GM12878 (cell line): ENCODE measurements at regions not wholly inside any gene's neighbourhood (a gene's known extent, or its start where the extent isn't known, plus 50 kb on each side); places are given as distances from the start of the nearest gene placed in this dataset.

Experiments
- ATAC-seq: fragments of 200-7000 bp; cut with Tn5 transposase; 3 replicates; pipeline ENCODE4 v1.9.1; 2020; ENCODE audit warnings: mild to moderate bottlenecking, moderate library complexity
- BruUV-seq: library from RNA; stranded (reverse); fragments of 400-500 nt; replicated peaks from 2 replicates; lab custom pipeline; 2021; lab: Mats Ljungman, UMichigan
- CTCF ChIA-PET: fragments of 300-600 bp; sonication (Branson Sonifier 250); formaldehyde crosslinking; extraction: SDS; loops from one replicate; lab custom pipeline; 2021; ENCODE audit warnings: inconsistent platforms; lab: Yijun Ruan, JAX
- POLR2A ChIA-PET: fragments of 350-600 bp; formaldehyde crosslinking; extraction: SDS; loops from one replicate; lab custom pipeline; 2021; ENCODE audit warnings: inconsistent platforms; lab: Charles Lee
- RAD21 ChIA-PET: fragments of 300-600 bp; sonication (Branson Sonifier 250); formaldehyde crosslinking; loops from one replicate; lab custom pipeline; 2023; ENCODE audit warnings: antibody characterized with exemption; ENCODE audit not compliant: unreplicated experiment; lab: Charles Lee
- SMC1A ChIA-PET: fragments of 300-600 bp; sonication (Branson Sonifier 250); formaldehyde crosslinking; loops from one replicate; lab custom pipeline; 2023; ENCODE audit not compliant: unreplicated experiment, uncharacterized antibody; lab: Charles Lee
- DNase-seq: peaks from one replicate; pipeline ENCODE4 v3.0.0-alpha.2; 2011; ENCODE audit warnings: low read depth, low spot score
- FAIRE-seq: peaks from 3 replicates; lab custom pipeline; 2011; peaks lifted over from hg19 to GRCh38; lab: Jason Lieb, UNC
- H2AFZ ChIP-seq: 2 replicates; pipeline ENCODE4 v1.6.0; 2011; ENCODE audit warnings: low read depth, low read length, control low read depth; ENCODE audit not compliant: control insufficient read depth
- H3K27ac ChIP-seq: 2 replicates; pipeline ENCODE4 v1.5.1; 2011; ENCODE audit warnings: control low read depth; ENCODE audit not compliant: control insufficient read depth, insufficient read depth
- H3K27me3 ChIP-seq, 2 experiments: replicated peaks in 1 of 2; 2 replicates each; pipeline versions ENCODE4 v1.6.0 to v1.6.1; 2011; ENCODE audit warnings: low read length in 1 of 2; ENCODE audit not compliant: control insufficient read depth in 2 of 2, insufficient read depth in 2 of 2
- H3K36me3 ChIP-seq, 2 experiments: 2 replicates each; pipeline ENCODE4 v1.5.1; 2011; ENCODE audit warnings: low read length in 1 of 2; ENCODE audit not compliant: control insufficient read depth in 2 of 2, insufficient read depth in 2 of 2
- H3K4me1 ChIP-seq: 2 replicates; pipeline ENCODE4 v1.6.1; 2011; ENCODE audit warnings: mild to moderate bottlenecking, low read length, moderate library complexity, mixed read lengths; ENCODE audit not compliant: control insufficient read depth, insufficient read depth
- H3K4me2 ChIP-seq: 2 replicates; pipeline ENCODE4 v1.6.0; 2011; ENCODE audit warnings: control low read depth; ENCODE audit not compliant: control insufficient read depth, insufficient read depth
- H3K4me3 ChIP-seq: fragments of 200-600 bp; sonication (generic); 2 replicates; pipeline ENCODE4 v1.5.1; 2016
- H3K79me2 ChIP-seq: 2 replicates; pipeline ENCODE4 v1.6.0; 2011; ENCODE audit warnings: low read length; ENCODE audit not compliant: control insufficient read depth, insufficient read depth
- H3K9ac ChIP-seq: 2 replicates; pipeline ENCODE4 v1.8.0; 2011; ENCODE audit warnings: low read length, control low read depth, mixed read lengths; ENCODE audit not compliant: control insufficient read depth, insufficient read depth
- H3K9me3 ChIP-seq: replicated peaks from 3 replicates; pipeline ENCODE4 v1.5.1; 2011; ENCODE audit warnings: mild to moderate bottlenecking, low read length; ENCODE audit not compliant: control insufficient read depth, insufficient read depth
- H4K20me1 ChIP-seq: 2 replicates; pipeline ENCODE4 v1.6.0; 2011; ENCODE audit not compliant: control insufficient read depth, insufficient read depth
- KAT2A ChIP-seq: conservative IDR thresholded peaks from 2 replicates; pipeline ENCODE4 v1.6.1; 2011; ENCODE audit warnings: low read depth, low read length; ENCODE audit not compliant: control insufficient read depth
- NKRF ChIP-seq: fragments of 450-650 bp; conservative IDR thresholded peaks from 2 replicates; pipeline ENCODE4 v1.6.1; 2017; ENCODE audit warnings: mild to moderate bottlenecking, moderate library complexity
- PAX8 ChIP-seq: fragments of 450-650 bp; IDR thresholded peaks from 2 replicates; pipeline ENCODE4 v1.6.1; 2017; ENCODE audit warnings: mild to moderate bottlenecking, moderate library complexity
- RCOR1 ChIP-seq: conservative IDR thresholded peaks from 2 replicates; pipeline ENCODE4 v1.6.1; 2012; ENCODE audit warnings: low read depth, low read length, improper control_type of control experiment
- RELB ChIP-seq: fragments of 450-650 bp; IDR thresholded peaks from 2 replicates; pipeline ENCODE4 v1.6.1; 2017; ENCODE audit warnings: low read depth, mild to moderate bottlenecking, moderate library complexity
- SMC3 ChIP-seq: IDR thresholded peaks from 2 replicates; pipeline ENCODE4 v1.6.1; 2011; ENCODE audit warnings: low read length, improper control_type of control experiment, borderline replicate concordance
- STAT1 ChIP-seq: fragments of 450-650 bp; conservative IDR thresholded peaks from 2 replicates; pipeline ENCODE4 v1.6.1; 2014; ENCODE audit warnings: antibody characterized with exemption, mild to moderate bottlenecking
- ZNF274 ChIP-seq: IDR thresholded peaks from one replicate; pipeline ENCODE4 v1.8.0; 2011; ENCODE audit not compliant: insufficient read length, insufficient read depth
- WGBS: methylation state at CpG from one replicate; pipeline ENCODE4 v1.1.6; 2016; ENCODE audit warnings: low lambda C conversion rate; ENCODE audit not compliant: insufficient replicate concordance, insufficient coverage; ENCODE audit errors: missing lambda C conversion rate; 5-methylcytosine and 5-hydroxymethylcytosine counted together
- in situ Hi-C: fragments of 300-500 bp; cut with MboI; formaldehyde crosslinking; loops from 9 replicates; pipeline ENCODE4 v1.14.3; 2018; ENCODE audit warnings: mixed read lengths
- intact Hi-C: fragments of 100-400 bp; cut with micrococcal nuclease; formaldehyde crosslinking; loops from one replicate; pipeline ENCODE4 v1.14.2; 2022; ENCODE audit not compliant: unreplicated experiment

- WGBS: 59% methylated on average over 2 of the region's 2 CpGs
- no peak overlapping the region for H3K27ac ChIP-seq
- FAIRE-seq (no peak), DNase-seq (no peak), ATAC-seq (no peak)
- in situ Hi-C loops: no loop called here
- POLR2A ChIA-PET: no interaction called here
- no peaks in the 10 kb centered on the region for H3K79me2 ChIP-seq
- SMC1A ChIA-PET: no interaction called here
- H2AFZ ChIP-seq: no peak overlapping the region
- no peaks in the 10 kb centered on the region for H3K27me3 ChIP-seq
- RAD21 ChIA-PET: no interaction called here
- H3K9me3 ChIP-seq: no peaks in the 10 kb centered on the region
- TF ChIP-seq KAT2A: no peak
- TF ChIP-seq PAX8: no peak
- BruUV-seq: no TSS peak
- H3K4me1 ChIP-seq: no peaks in the 10 kb centered on the region
- H3K36me3 ChIP-seq: no peaks in the 10 kb centered on the region
- no peak overlapping the region for H3K9ac ChIP-seq
- H3K4me2 ChIP-seq: no peak overlapping the region
- H4K20me1 ChIP-seq: no peaks in the 10 kb centered on the region
- no peak overlapping the region for H3K4me3 ChIP-seq
- intact Hi-C loops: no loop called here
- CTCF ChIA-PET: no interaction called here
Measured at GRCh38 chr14:29043737-29044136, 277.1 kb downstream of the FOXG1 start.

DNA sequence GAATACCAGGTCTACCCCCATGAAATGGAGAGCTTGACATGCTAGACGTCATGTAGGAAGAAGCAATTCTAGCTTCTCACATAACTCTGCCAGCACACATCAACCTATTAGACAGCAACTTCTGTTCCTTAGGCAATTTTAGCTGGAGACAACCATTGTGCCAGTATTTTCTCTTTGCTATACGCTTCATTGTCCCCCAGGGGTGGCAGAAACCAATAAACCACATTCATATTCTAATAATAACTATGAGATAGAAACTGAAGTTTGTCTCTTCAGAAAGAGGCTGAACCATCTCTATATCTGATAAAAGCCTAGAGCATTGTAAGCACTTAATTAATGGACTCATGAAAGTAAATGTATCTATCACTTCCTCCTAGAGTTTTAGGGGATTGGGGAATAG lies 278.6 kb downstream of the FOXG1 start:
- intact Hi-C loops (no loop called here), in situ Hi-C loops (no loop called here)
- H3K4me1 ChIP-seq: no peaks in the 10 kb centered on the region
- ATAC-seq: no peak
- no peak overlapping the region for H2AFZ ChIP-seq
- POLR2A ChIA-PET: no interaction called here
- no peak overlapping the region for H3K4me2 ChIP-seq
- WGBS: 19% methylated on average over 2 of the region's 2 CpGs
- TF ChIP-seq SMC3: no peak
- no peak for TF ChIP-seq STAT1
- no peak for TF ChIP-seq NKRF
- no peak for TF ChIP-seq RCOR1
- TF ChIP-seq RELB: no peak
- TF ChIP-seq ZNF274: no peak
- FAIRE-seq: no peak
- no peak overlapping the region for H3K4me3 ChIP-seq
- CTCF ChIA-PET: interaction anchor here (1.1 kb wide), 1 partner anchor 11 kb away, joined by 3 read pairs; no protein-coding TSS in a partner anchor
- H4K20me1 ChIP-seq: no peaks in the 10 kb centered on the region
- no peak overlapping the region for H3K27ac ChIP-seq
- no TSS peak for BruUV-seq
- no peak overlapping the region for H3K9ac ChIP-seq
- DNase-seq: no peak
- RAD21 ChIA-PET: no interaction called here
- no peaks in the 10 kb centered on the region for H3K9me3 ChIP-seq
- no peaks in the 10 kb centered on the region for H3K36me3 ChIP-seq
- no peaks in the 10 kb centered on the region for H3K79me2 ChIP-seq
- H3K27me3 ChIP-seq: no peaks in the 10 kb centered on the region
- SMC1A ChIA-PET: no interaction called here
